ENCODE measurements at regions not wholly inside any gene's neighbourhood (a gene's known extent, or its start where the extent isn't known, plus 50 kb on each side); places are given as distances from the start of the nearest gene placed in this dataset.

DNA sequence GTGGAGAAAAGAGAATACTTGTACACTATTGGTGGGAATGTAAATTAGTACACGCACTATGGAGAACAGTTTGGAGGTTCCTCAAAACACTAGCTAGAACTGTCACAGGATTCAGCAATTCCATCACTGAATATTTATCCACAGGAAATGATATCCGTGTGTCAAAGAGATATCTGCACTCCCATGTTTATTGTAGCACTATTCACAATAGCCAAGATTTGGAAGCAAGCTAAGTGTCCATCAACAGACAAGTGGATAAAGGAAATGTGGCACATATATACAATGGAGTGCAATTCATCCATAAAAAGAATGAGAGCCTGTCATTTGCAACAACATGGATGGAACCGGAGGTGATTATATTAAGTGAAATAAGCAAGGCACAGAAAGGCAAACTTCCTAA, 428.5 kb downstream of the CCDC91 start:
- Histone ChIP-seq H3K27me3 (no peaks in the 10 kb centered on the region), H3K36me3 (no peaks in the 10 kb centered on the region), H3K4me1 (no peaks in the 10 kb centered on the region), H3K27ac (no peak overlapping the region), H3K9me3 (peaks cover 0 to 3% (median 0%) of the 10 kb centered on the region in 4 donors), H3K4me3 (no peak overlapping the region)
- TF ChIP-seq POLR2AphosphoS5 (IDR thresholded peaks at IDR 0.05) (no peak), POLR2A (IDR thresholded peaks at IDR 0.05) (no peak), EP300 (IDR thresholded peaks at IDR 0.05) (no peak)
- TF ChIP-seq, protein P1, sequence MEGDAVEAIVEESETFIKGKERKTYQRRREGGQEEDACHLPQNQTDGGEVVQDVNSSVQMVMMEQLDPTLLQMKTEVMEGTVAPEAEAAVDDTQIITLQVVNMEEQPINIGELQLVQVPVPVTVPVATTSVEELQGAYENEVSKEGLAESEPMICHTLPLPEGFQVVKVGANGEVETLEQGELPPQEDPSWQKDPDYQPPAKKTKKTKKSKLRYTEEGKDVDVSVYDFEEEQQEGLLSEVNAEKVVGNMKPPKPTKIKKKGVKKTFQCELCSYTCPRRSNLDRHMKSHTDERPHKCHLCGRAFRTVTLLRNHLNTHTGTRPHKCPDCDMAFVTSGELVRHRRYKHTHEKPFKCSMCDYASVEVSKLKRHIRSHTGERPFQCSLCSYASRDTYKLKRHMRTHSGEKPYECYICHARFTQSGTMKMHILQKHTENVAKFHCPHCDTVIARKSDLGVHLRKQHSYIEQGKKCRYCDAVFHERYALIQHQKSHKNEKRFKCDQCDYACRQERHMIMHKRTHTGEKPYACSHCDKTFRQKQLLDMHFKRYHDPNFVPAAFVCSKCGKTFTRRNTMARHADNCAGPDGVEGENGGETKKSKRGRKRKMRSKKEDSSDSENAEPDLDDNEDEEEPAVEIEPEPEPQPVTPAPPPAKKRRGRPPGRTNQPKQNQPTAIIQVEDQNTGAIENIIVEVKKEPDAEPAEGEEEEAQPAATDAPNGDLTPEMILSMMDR (IDR thresholded peaks at IDR 0.05): no peak
- no peak for DNase-seq
- intact Hi-C loops (cut with DNase I): no loop called here
- 82 to 85% methylated on average over 3 of the region's 3 CpGs for WGBS, 2 donors

DNA sequence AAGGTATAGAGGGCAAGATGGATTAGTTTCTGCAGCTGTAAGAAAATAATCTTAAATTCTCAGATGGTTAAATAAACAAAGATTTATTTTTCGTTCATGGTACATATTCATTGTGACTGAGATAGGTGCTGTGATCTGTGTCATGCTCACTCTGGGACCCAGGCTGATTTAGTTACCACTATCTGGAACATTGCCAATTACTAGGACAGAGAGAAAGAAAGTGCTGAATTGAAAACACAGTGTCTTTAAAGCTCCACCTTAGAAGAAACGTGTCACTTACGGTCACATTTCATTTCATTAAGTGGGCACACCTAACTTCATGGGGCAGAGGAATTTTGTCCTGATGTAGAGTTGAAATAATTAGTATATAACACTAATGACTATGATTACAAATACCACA, 430.0 kb downstream of the CCDC91 start:
- H3K27me3 ChIP-seq: no peaks in the 10 kb centered on the region
- intact Hi-C loops (cut with DNase I): no loop called here
- TF ChIP-seq, protein P1 (IDR thresholded peaks at IDR 0.05): no peak
- TF ChIP-seq POLR2A (IDR thresholded peaks at IDR 0.05) (no peak), POLR2AphosphoS5 (IDR thresholded peaks at IDR 0.05) (no peak), EP300 (IDR thresholded peaks at IDR 0.05) (no peak)
- H3K27ac ChIP-seq: no peak overlapping the region
- no peak for DNase-seq
- H3K4me1 ChIP-seq: no peaks in the 10 kb centered on the region
- WGBS, 2 donors: 75 to 82% methylated on average over 3 of the region's 3 CpGs
- peaks cover 0 to 3% (median 0%) of the 10 kb centered on the region in 4 donors for H3K9me3 ChIP-seq
- H3K4me3 ChIP-seq: no peak overlapping the region
- H3K36me3 ChIP-seq: no peaks in the 10 kb centered on the region

DNA sequence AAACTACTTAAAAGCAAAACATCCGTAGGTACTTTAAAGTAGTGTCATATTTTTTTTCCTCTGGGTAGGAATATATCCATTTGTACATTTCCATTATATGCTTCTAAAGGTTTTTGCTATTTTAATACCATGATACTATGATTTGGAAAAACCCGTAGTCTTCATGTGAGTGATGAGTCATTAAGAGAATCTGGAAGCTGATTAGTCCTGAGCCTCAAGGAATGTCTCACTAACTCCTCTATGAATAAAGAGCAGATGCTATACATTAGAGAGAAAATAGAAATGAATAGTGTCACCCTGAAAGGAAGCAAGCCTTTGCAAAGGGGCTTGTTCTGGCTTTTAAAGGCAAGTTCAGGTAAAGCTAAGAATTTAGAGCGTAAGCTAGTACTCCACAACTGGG, 432.1 kb downstream of the CCDC91 start:
- H3K4me1 ChIP-seq: no peaks in the 10 kb centered on the region
- no peak overlapping the region for H3K4me3 ChIP-seq
- H3K9me3 ChIP-seq: no peaks in the 10 kb centered on the region
- intact Hi-C loops (cut with DNase I): no loop called here
- no peak for TF ChIP-seq EP300 (IDR thresholded peaks at IDR 0.05)
- TF ChIP-seq POLR2A (IDR thresholded peaks at IDR 0.05): no peak
- TF ChIP-seq, protein P1 (IDR thresholded peaks at IDR 0.05): no peak
- no peak for TF ChIP-seq POLR2AphosphoS5 (IDR thresholded peaks at IDR 0.05)
- H3K27me3 ChIP-seq: no peaks in the 10 kb centered on the region
- no peaks in the 10 kb centered on the region for H3K36me3 ChIP-seq
- 85 to 88% methylated on average over 3 of the region's 3 CpGs for whole genome bisulfite sequencing, 2 donors
- DNase-seq: no peak
- no peak overlapping the region for H3K27ac ChIP-seq

DNA sequence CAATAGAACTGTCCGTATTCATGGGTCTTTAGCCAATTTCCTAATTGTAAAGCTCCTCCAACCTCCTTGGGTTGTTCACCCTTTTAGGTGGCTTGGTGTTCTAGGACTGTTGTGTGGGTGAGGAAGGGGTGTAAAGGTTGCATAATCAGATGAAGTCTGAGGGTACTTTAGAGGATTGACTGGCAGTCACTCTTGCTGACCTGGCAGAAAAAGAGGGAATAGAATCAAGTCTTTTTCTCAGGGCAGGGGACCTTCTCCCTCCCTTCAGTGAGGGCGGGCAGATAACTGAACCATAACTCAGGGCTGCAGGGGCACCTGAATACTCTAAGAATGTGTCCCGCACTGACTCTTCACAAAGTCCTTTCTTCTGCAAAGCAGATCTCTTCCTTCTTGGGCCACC, 436.2 kb downstream of the CCDC91 start:
- Histone ChIP-seq H3K4me1 (no peaks in the 10 kb centered on the region), H3K36me3 (no peaks in the 10 kb centered on the region), H3K27ac (no peak overlapping the region), H3K4me3 (no peak overlapping the region), H3K27me3 (no peaks in the 10 kb centered on the region), H3K9me3 (no peaks in the 10 kb centered on the region)
- intact Hi-C loops (cut with DNase I): no loop called here
- DNase-seq: no peak
- TF ChIP-seq EP300 (IDR thresholded peaks at IDR 0.05) (no peak), POLR2AphosphoS5 (IDR thresholded peaks at IDR 0.05) (no peak), POLR2A (IDR thresholded peaks at IDR 0.05) (no peak)
- TF ChIP-seq, protein P1 (IDR thresholded peaks at IDR 0.05): no peak
- 87 to 91% methylated on average over 3 of the region's 3 CpGs for WGBS, 2 donors

DNA sequence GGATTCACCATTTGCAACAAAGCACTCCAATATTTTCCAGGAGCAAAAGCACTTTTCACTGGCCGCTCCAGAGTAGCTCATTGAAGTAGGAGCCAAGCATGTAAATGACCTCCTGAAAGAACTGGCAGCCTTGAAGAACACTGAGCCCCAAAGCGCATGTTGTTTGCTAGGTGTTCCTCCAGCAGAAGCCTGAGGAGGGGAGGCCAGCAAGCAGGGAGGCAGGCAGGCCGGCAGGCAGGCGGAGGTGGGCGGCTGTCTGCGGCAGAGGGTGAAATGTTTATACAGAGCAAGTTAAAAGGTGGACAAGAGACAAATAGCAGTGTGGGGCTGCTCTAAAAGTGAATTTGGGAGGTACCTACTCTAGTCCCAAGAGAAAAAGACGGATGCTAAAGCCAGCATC, 439.4 kb downstream of the CCDC91 start:
- H3K36me3 ChIP-seq: no peaks in the 10 kb centered on the region
- intact Hi-C loops (cut with DNase I): no loop called here
- no peaks in the 10 kb centered on the region for H3K9me3 ChIP-seq
- WGBS, 2 donors: 84 to 85% methylated on average over 7 of the region's 7 CpGs
- H3K27me3 ChIP-seq: no peaks in the 10 kb centered on the region
- no peaks in the 10 kb centered on the region for H3K4me1 ChIP-seq
- H3K4me3 ChIP-seq: no peak overlapping the region
- DNase-seq: no peak
- H3K27ac ChIP-seq: no peak overlapping the region
- no peak for TF ChIP-seq POLR2A (IDR thresholded peaks at IDR 0.05)
- TF ChIP-seq, protein P1 (IDR thresholded peaks at IDR 0.05): no peak
- no peak for TF ChIP-seq POLR2AphosphoS5 (IDR thresholded peaks at IDR 0.05)
- no peak for TF ChIP-seq EP300 (IDR thresholded peaks at IDR 0.05)
